HCT116 (cell line): ENCODE measurements at regions not wholly inside any gene's neighbourhood (a gene's known extent, or its start where the extent isn't known, plus 50 kb on each side); places are given as distances from the start of the nearest gene placed in this dataset.

ENCODE experiments used
- ATAC-seq: fragments of 200-7000 bp; cut with Tn5 transposase; 2 replicates; pipeline ENCODE4 v1.9.1; 2020; ENCODE audit warnings: mild to moderate bottlenecking, moderate library complexity
- BruUV-seq: library from RNA; stranded (reverse); fragments of 400-500 nt; replicated peaks from 2 replicates; lab custom pipeline; 2021; lab: Mats Ljungman, UMichigan
- CTCF ChIA-PET: fragments of 300-600 bp; sonication (Branson Sonifier 250); formaldehyde crosslinking; loops from one replicate; lab custom pipeline; 2021; ENCODE audit warnings: antibody characterized with exemption; lab: Charles Lee
- POLR2A ChIA-PET: fragments of 300-600, 350-600 bp; sonication (Branson Sonifier 250); formaldehyde crosslinking; loops from one replicate; lab custom pipeline; 2021; ENCODE audit warnings: antibody characterized with exemption; lab: Charles Lee
- RAD21 ChIA-PET, 2 experiments: fragments of 300-600 bp; sonication (Branson Sonifier 250); formaldehyde crosslinking; loops; one replicate each; lab custom pipeline; 2023; ENCODE audit warnings: low total read pairs in 2 of 2; ENCODE audit not compliant: uncharacterized antibody in 2 of 2, unreplicated experiment in 2 of 2, low non-redundant PET in 1 of 2; lab: Charles Lee
- DNase-seq: peaks from one replicate; pipeline ENCODE4 v3.0.0-alpha.2; 2010; ENCODE audit warnings: low read depth, low spot score
- H2AFZ ChIP-seq: fragments of 200-600 bp; shearing (Covaris generic), sonication (generic); 2 replicates; pipeline ENCODE4 v1.6.1; 2017; ENCODE audit warnings: low read depth, mixed run types, mixed read lengths, antibody characterized with exemption, low read length; ENCODE audit not compliant: poor library complexity, severe bottlenecking
- H3K27ac ChIP-seq: 2 replicates; pipeline ENCODE4 v1.5.1; 2012; ENCODE audit warnings: low read depth, low read length
- H3K27me3 ChIP-seq: fragments of 200-600 bp; sonication (generic); 2 replicates; pipeline ENCODE4 v1.6.1; 2016; ENCODE audit warnings: mixed run types, low read length, mixed read lengths; ENCODE audit not compliant: insufficient read depth
- H3K36me3 ChIP-seq, 2 experiments: fragments of 200-500 bp in 1 of 2; fragments of 200-600 bp in 1 of 2; sonication (Bioruptor generic) in 1 of 2; sonication (generic) in 1 of 2; 2 replicates each; pipeline versions ENCODE4 v1.5.1 to v1.6.1; 2014 to 2016; ENCODE audit warnings: low read length in 2 of 2, inconsistent platforms in 1 of 2, mixed read lengths in 1 of 2, mixed run types in 1 of 2; ENCODE audit not compliant: insufficient read depth in 2 of 2, control insufficient read depth in 1 of 2
- H3K4me1 ChIP-seq, 2 experiments: fragments of 200-600 bp in 1 of 2; sonication (generic) in 1 of 2; 2 replicates each; pipeline versions ENCODE4 v1.5.1 to v1.6.1; 2012 to 2017; ENCODE audit warnings: low read length in 2 of 2, inconsistent platforms in 1 of 2, mild to moderate bottlenecking in 1 of 2, mixed read lengths in 1 of 2, mixed run types in 1 of 2, moderate library complexity in 1 of 2; ENCODE audit not compliant: insufficient read depth in 2 of 2, control insufficient read depth in 1 of 2
- H3K4me2 ChIP-seq: fragments of 200-600 bp; sonication (generic); 2 replicates; pipeline ENCODE4 v1.6.1; 2017; ENCODE audit warnings: mixed run types, low read length, mixed read lengths
- H3K4me3 ChIP-seq, 2 experiments: fragments of 200-600 bp in 1 of 2; sonication (generic) in 1 of 2; replicated peaks in 1 of 2; 2 replicates each; pipeline ENCODE4 v1.5.1; 2011 to 2016; ENCODE audit warnings: low read length in 2 of 2, control low read depth in 1 of 2, low read depth in 1 of 2, mild to moderate bottlenecking in 1 of 2, mixed read lengths in 1 of 2, mixed run types in 1 of 2
- H3K79me2 ChIP-seq: fragments of 200-600 bp; sonication (generic); 2 replicates; pipeline ENCODE4 v1.6.1; 2017; ENCODE audit warnings: mild to moderate bottlenecking, mixed run types, low read length, moderate library complexity, mixed read lengths; ENCODE audit not compliant: insufficient read depth
- H3K9ac ChIP-seq: fragments of 200-600 bp; sonication (generic); 2 replicates; pipeline ENCODE4 v1.6.1; 2016; ENCODE audit warnings: low read length, mixed read lengths
- H3K9me2 ChIP-seq: fragments of 200-600 bp; sonication (generic), shearing (Covaris generic); 2 replicates; pipeline ENCODE4 v1.6.1; 2017; ENCODE audit warnings: mixed run types, mild to moderate bottlenecking, moderate library complexity; ENCODE audit not compliant: insufficient read depth
- H3K9me3 ChIP-seq, 2 experiments: fragments of 200-500 bp in 1 of 2; fragments of 200-600 bp in 1 of 2; sonication (Bioruptor generic) in 1 of 2; sonication (generic) in 1 of 2; 2 replicates each; pipeline ENCODE4 v1.6.1; 2014 to 2017; ENCODE audit warnings: low read length in 2 of 2, mixed read lengths in 2 of 2, inconsistent platforms in 1 of 2, low read depth in 1 of 2, mild to moderate bottlenecking in 1 of 2, mixed run types in 1 of 2, moderate library complexity in 1 of 2; ENCODE audit not compliant: control insufficient read depth in 1 of 2, insufficient read depth in 1 of 2
- H4K20me1 ChIP-seq: fragments of 200-600 bp; sonication (generic), shearing (Covaris generic); 2 replicates; pipeline ENCODE4 v1.6.1; 2017; ENCODE audit warnings: mixed run types, mild to moderate bottlenecking, moderate library complexity; ENCODE audit not compliant: insufficient read depth
- EGR1 ChIP-seq: IDR thresholded peaks from 2 replicates; pipeline ENCODE4 v1.6.1; 2012; ENCODE audit warnings: low read depth
- ELF1 ChIP-seq: IDR thresholded peaks from 2 replicates; pipeline ENCODE4 v1.6.1; 2012; ENCODE audit warnings: low read depth, borderline replicate concordance
- EZH2 ChIP-seq: fragments of 200-600 bp; sonication (generic); IDR thresholded peaks from 2 replicates; pipeline ENCODE4 v1.6.1; 2017; ENCODE audit warnings: antibody characterized with exemption, mixed run types
- EZH2phosphoT487 ChIP-seq: fragments of 200-600 bp; IDR thresholded peaks from 2 replicates; pipeline ENCODE4 v1.6.1; 2018; ENCODE audit warnings: antibody characterized with exemption, borderline replicate concordance
- FOSL1 ChIP-seq: IDR thresholded peaks from 2 replicates; pipeline ENCODE4 v1.6.1; 2012; ENCODE audit warnings: low read depth
- JUND ChIP-seq: IDR thresholded peaks from 2 replicates; pipeline ENCODE4 v1.6.1; 2012
- POLR2A ChIP-seq: IDR thresholded peaks from 2 replicates; pipeline ENCODE4 v1.7.0; 2011; ENCODE audit warnings: borderline replicate concordance; ENCODE audit not compliant: insufficient read depth, insufficient read length; ENCODE audit errors: extremely low read depth
- POLR2AphosphoS5 ChIP-seq: IDR thresholded peaks from 2 replicates; pipeline ENCODE4 v1.6.1; 2011; ENCODE audit warnings: mild to moderate bottlenecking, low read depth, low read length, moderate library complexity
- RAD21 ChIP-seq: IDR thresholded peaks from 2 replicates; pipeline ENCODE4 v1.6.1; 2012; ENCODE audit warnings: low read depth, mild to moderate bottlenecking
- SP1 ChIP-seq: IDR thresholded peaks from 2 replicates; pipeline ENCODE4 v1.6.1; 2012; ENCODE audit warnings: low read depth
- TCF7L2 ChIP-seq: IDR thresholded peaks from 2 replicates; pipeline ENCODE4 v1.7.0; 2011; ENCODE audit warnings: borderline replicate concordance, inconsistent platforms; ENCODE audit not compliant: insufficient read depth, insufficient read length; ENCODE audit errors: extremely low read depth
- YY1 ChIP-seq: IDR thresholded peaks from 2 replicates; pipeline ENCODE4 v1.6.1; 2011; ENCODE audit warnings: low read length, low read depth, moderate library complexity, mild to moderate bottlenecking; ENCODE audit not compliant: insufficient replicate concordance; ENCODE audit errors: extremely low read depth
- ZNF274 ChIP-seq: fragments of 200-500 bp; sonication (Bioruptor generic); IDR thresholded peaks from 2 replicates; pipeline ENCODE4 v1.6.1; 2014; ENCODE audit warnings: mild to moderate bottlenecking, low read depth, low read length, inconsistent platforms
- intact Hi-C: fragments of 100-400 bp; cut with micrococcal nuclease; formaldehyde crosslinking; loops from 2 replicates; pipeline ENCODE4 v1.10.0; 2022
- TF ChIP-seq, protein P1 (sequence below), 3 experiments: fragments of 200-600 bp in 1 of 3; sonication (generic) in 1 of 3; IDR thresholded peaks in 2 of 3; conservative IDR thresholded peaks in 1 of 3; 2 replicates each; pipeline ENCODE4 v1.5.1; 2012 to 2017; ENCODE audit warnings: low read depth in 2 of 3, low read length in 2 of 3, antibody characterized with exemption in 1 of 3, borderline replicate concordance in 1 of 3, control low read depth in 1 of 3, mild to moderate bottlenecking in 1 of 3, mixed read lengths in 1 of 3, mixed run types in 1 of 3, moderate library complexity in 1 of 3; ENCODE audit not compliant: insufficient read depth in 1 of 3
- TF ChIP-seq, protein P2 (sequence below): IDR thresholded peaks from 2 replicates; pipeline ENCODE4 v1.6.1; 2012; ENCODE audit warnings: low read depth
- TF ChIP-seq, protein P3 (sequence below): IDR thresholded peaks from 2 replicates; pipeline ENCODE4 v1.6.1; 2011; ENCODE audit warnings: mild to moderate bottlenecking, low read length, moderate library complexity; ENCODE audit not compliant: insufficient replicate concordance; ENCODE audit errors: extremely low read depth

DNA sequence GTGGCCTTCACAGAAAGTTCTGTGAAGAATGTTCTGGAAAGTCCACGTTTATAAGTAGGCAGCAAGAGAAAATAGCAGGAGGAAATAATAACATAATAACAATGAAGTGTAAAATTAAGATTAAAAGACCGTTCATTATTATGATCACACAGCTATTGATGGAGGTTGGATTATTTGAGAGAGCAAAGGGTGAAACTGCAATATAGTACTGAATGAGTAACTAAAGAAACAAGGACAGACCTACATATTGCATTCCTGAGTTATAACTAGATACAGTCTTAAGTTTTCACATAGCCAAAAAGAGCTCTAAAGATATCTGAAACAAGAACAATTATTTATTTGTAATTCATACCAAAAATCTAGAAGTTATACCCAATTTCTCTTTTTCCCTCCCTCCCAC, 122.9 kb upstream of the TMEM164 start (continued):
- TF ChIP-seq POLR2A (no peak), TCF7L2 (no peak), POLR2AphosphoS5 (no peak)
- TF ChIP-seq, protein P1, sequence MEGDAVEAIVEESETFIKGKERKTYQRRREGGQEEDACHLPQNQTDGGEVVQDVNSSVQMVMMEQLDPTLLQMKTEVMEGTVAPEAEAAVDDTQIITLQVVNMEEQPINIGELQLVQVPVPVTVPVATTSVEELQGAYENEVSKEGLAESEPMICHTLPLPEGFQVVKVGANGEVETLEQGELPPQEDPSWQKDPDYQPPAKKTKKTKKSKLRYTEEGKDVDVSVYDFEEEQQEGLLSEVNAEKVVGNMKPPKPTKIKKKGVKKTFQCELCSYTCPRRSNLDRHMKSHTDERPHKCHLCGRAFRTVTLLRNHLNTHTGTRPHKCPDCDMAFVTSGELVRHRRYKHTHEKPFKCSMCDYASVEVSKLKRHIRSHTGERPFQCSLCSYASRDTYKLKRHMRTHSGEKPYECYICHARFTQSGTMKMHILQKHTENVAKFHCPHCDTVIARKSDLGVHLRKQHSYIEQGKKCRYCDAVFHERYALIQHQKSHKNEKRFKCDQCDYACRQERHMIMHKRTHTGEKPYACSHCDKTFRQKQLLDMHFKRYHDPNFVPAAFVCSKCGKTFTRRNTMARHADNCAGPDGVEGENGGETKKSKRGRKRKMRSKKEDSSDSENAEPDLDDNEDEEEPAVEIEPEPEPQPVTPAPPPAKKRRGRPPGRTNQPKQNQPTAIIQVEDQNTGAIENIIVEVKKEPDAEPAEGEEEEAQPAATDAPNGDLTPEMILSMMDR (IDR thresholded peaks at IDR 0.05 in 2 of 3, conservative IDR thresholded peaks at IDR 0.05 in 1 of 3; ENCODE audit: borderline replicate concordance in 1 of 3, insufficient read depth in 1 of 3, low read depth in 2 of 3, low read length in 2 of 3): no peak

DNA sequence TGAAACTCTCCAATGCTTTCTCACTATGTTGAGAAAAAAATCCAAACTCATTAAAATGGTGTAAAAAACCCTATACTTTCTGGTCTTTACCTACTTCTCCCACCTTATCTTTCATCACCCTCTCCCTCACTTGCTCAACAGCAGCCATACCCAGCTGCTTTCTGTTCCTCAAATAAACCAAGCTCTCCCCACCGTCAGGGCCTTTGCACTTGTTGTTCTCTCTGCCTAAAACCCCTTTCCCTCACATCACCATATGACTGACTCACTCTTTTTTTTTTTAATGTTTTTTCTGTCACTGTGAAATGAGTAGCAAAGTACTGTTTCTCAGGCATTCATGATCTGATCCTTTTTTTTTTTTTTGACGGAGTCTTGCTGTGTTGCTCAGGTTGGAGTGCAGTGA, 122.3 kb upstream of the TMEM164 start:
- Histone ChIP-seq H3K9me2 (no peaks in the 10 kb centered on the region), H3K27me3 (no peaks in the 10 kb centered on the region), H4K20me1 (no peaks in the 10 kb centered on the region), H3K4me3 (no peak overlapping the region), H3K79me2 (no peaks in the 10 kb centered on the region), H3K36me3 (no peaks in the 10 kb centered on the region), H3K4me1 (no peaks in the 10 kb centered on the region), H3K9me3 (no peaks in the 10 kb centered on the region), H2AFZ (no peak overlapping the region), H3K27ac (no peak overlapping the region), H3K4me2 (no peak overlapping the region), H3K9ac (no peak overlapping the region)
- ChIA-PET CTCF (interaction anchor here (2.6 to 5.7 kb wide), 2 partner anchors 10 to 24 kb away, joined by 8 to 22 read pairs; no protein-coding TSS in a partner anchor), POLR2A (interaction anchor here (1.7 kb wide), 1 partner anchor 11 kb away, joined by 4 read pairs; no protein-coding TSS in a partner anchor), RAD21 (no interaction called here)
- BruUV-seq: no TSS peak
- TF ChIP-seq EZH2phosphoT487 (no peak), POLR2AphosphoS5 (no peak), SP1 (no peak), FOSL1 (no peak), ZNF274 (no peak), TCF7L2 (no peak), RAD21 (no peak), ELF1 (no peak), EZH2 (no peak), YY1 (no peak), JUND (no peak), EGR1 (no peak)
- TF ChIP-seq, protein P2, sequence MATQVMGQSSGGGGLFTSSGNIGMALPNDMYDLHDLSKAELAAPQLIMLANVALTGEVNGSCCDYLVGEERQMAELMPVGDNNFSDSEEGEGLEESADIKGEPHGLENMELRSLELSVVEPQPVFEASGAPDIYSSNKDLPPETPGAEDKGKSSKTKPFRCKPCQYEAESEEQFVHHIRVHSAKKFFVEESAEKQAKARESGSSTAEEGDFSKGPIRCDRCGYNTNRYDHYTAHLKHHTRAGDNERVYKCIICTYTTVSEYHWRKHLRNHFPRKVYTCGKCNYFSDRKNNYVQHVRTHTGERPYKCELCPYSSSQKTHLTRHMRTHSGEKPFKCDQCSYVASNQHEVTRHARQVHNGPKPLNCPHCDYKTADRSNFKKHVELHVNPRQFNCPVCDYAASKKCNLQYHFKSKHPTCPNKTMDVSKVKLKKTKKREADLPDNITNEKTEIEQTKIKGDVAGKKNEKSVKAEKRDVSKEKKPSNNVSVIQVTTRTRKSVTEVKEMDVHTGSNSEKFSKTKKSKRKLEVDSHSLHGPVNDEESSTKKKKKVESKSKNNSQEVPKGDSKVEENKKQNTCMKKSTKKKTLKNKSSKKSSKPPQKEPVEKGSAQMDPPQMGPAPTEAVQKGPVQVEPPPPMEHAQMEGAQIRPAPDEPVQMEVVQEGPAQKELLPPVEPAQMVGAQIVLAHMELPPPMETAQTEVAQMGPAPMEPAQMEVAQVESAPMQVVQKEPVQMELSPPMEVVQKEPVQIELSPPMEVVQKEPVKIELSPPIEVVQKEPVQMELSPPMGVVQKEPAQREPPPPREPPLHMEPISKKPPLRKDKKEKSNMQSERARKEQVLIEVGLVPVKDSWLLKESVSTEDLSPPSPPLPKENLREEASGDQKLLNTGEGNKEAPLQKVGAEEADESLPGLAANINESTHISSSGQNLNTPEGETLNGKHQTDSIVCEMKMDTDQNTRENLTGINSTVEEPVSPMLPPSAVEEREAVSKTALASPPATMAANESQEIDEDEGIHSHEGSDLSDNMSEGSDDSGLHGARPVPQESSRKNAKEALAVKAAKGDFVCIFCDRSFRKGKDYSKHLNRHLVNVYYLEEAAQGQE: no peak
- TF ChIP-seq, protein P3, sequence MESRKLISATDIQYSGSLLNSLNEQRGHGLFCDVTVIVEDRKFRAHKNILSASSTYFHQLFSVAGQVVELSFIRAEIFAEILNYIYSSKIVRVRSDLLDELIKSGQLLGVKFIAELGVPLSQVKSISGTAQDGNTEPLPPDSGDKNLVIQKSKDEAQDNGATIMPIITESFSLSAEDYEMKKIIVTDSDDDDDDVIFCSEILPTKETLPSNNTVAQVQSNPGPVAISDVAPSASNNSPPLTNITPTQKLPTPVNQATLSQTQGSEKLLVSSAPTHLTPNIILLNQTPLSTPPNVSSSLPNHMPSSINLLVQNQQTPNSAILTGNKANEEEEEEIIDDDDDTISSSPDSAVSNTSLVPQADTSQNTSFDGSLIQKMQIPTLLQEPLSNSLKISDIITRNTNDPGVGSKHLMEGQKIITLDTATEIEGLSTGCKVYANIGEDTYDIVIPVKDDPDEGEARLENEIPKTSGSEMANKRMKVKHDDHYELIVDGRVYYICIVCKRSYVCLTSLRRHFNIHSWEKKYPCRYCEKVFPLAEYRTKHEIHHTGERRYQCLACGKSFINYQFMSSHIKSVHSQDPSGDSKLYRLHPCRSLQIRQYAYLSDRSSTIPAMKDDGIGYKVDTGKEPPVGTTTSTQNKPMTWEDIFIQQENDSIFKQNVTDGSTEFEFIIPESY: no peak
- DNase-seq: no peak
- no peak for ATAC-seq
- intact Hi-C loops: loop anchor here (10.0 kb wide), 1 partner anchor 246 kb away; no protein-coding TSS in a partner anchor
